Liver (tissue), 3 donors: ENCODE measurements at regions not wholly inside any gene's neighbourhood (a gene's known extent, or its start where the extent isn't known, plus 50 kb on each side); places are given as distances from the start of the nearest gene placed in this dataset.

ENCODE experiments used
- ATF3 ChIP-seq: IDR thresholded peaks from 2 replicates; pipeline ENCODE4 v1.6.1; 2016; ENCODE audit warnings: antibody characterized with exemption
- CTCF ChIP-seq: fragments of 150-350 bp; IDR thresholded peaks from 2 replicates; pipeline ENCODE4 v1.5.1; 2017; ENCODE audit warnings: improper control_type of control experiment, low read depth, low read length; ENCODE audit not compliant: missing input control
- SP1 ChIP-seq: IDR thresholded peaks from 2 replicates; pipeline ENCODE4 v1.6.1; 2018; ENCODE audit warnings: antibody characterized with exemption, mild to moderate bottlenecking
- TAF1 ChIP-seq: conservative IDR thresholded peaks from 2 replicates; pipeline ENCODE4 v1.6.1; 2016; ENCODE audit warnings: antibody characterized with exemption, mild to moderate bottlenecking
- YY1 ChIP-seq: IDR thresholded peaks from 2 replicates; pipeline ENCODE4 v1.6.1; 2016; ENCODE audit warnings: antibody characterized with exemption, mild to moderate bottlenecking
- ZBTB33 ChIP-seq: IDR thresholded peaks from 2 replicates; pipeline ENCODE4 v1.6.1; 2016; ENCODE audit warnings: antibody characterized with exemption
- donor health status: healthy.
- donor health status: healthy.

GRCh38 chr14:57071639-57072038 lies 197.1 kb downstream of the EXOC5 start:
- TF ChIP-seq CTCF = no peak
- no peak for TF ChIP-seq SP1
- TF ChIP-seq TAF1 = no peak
- no peak for TF ChIP-seq ZBTB33
- TF ChIP-seq YY1 = no peak
- no peak for TF ChIP-seq ATF3
